ENCODE measurements at regions not wholly inside any gene's neighbourhood (a gene's known extent, or its start where the extent isn't known, plus 50 kb on each side); places are given as distances from the start of the nearest gene placed in this dataset.
"Not testable (repeated sequence)": the region's sequence is repeated elsewhere in the genome, so short reads cannot be mapped to it uniquely, and the experiment has no call there.

DNA sequence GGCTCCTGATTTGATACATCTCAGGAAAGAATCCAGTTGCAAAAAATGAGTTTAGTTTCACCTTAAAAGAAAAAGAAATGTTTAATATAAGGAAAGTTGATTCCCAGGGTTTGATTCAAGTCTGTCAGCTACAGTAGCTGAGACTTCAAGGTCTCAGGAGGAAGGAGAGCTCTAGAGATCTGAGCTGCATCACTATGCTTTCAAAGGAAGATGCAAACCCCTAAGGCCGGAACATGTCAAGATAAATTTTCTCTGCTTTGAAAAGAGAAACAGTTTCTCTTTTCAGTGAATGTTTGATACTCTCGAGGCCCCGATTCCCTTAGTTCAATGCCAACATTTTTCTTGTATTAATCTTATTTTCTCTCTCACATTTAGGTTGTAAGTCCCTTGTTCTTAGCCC, 128.6 kb downstream of the RGPD3 start:
- no peak for DNase-seq (ENCODE audit: insufficient read length, low spot score)
- FAIRE-seq = no peak
- no peak for TF ChIP-seq POLR2A (IDR thresholded peaks at IDR 0.05; ENCODE audit: low read depth, low read length)

DNA sequence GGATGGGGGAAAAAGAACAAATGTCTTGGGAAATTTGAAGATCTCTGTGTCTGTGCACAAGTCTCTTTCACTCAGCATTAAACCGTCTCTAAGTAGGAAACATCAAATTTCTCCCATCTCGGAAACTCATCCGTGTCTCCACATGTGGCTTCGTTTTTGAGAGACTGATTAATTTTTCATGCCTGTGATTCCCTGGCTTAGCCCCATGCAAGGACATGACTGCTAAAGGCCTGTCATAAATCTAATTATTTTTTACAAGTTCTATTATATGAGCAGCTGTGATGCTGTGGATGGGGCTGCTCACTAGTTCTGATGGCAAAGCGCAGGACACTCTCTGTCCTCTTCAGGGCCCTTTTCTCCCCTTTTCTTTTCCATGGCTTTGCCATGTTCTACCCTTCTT, 129.1 kb downstream of the RGPD3 start:
- TF ChIP-seq POLR2A (IDR thresholded peaks at IDR 0.05; ENCODE audit: low read depth, low read length) = no peak
- DNase-seq (ENCODE audit: insufficient read length, low spot score) (no peak), FAIRE-seq (no peak)

DNA sequence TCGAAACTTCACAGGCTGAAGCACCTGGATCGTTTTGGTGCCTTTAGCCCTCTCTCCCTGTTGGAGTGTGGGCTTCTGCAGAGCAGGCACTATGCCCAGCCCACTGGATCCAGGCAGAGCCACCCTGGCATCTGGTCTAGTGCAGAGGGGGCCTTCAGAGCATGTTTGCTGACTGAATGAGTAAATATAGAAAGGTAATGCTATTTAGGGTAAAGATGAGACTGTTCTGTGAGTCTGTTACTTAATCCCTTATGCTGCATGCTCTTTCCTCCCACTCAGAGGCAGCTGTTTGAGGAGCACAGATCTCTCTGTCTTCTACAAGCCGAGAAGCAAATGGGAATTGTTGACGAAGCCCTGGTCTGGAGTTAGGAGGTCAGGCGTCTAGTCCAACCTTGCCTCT, 130.2 kb downstream of the RGPD3 start:
- no peak for TF ChIP-seq POLR2A (IDR thresholded peaks at IDR 0.05; ENCODE audit: low read depth, low read length)
- DNase-seq (ENCODE audit: insufficient read length, low spot score) (no peak), FAIRE-seq (no peak)

DNA sequence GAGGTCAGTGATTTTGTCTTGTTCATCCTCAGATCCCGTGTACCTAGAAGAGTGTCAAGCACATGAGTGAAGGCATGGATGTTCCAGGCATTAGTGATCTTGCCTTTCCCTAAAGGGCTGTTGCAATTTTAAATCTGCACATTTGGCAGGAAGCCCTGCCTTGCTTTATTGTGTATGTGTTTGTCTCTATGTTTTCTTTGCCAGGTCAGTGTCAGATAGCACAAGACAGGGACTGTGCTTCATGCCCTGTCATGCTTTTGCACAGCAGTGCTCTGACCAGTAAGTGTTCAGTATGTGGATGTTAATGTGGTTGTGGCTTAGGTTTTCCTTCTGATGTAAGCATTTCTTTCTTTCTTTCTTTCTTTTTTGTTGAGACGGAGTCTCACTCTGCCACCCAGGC, 131.5 kb downstream of the RGPD3 start:
- no peak for TF ChIP-seq POLR2A (IDR thresholded peaks at IDR 0.05; ENCODE audit: low read depth, low read length)
- no peak for FAIRE-seq
- no peak for DNase-seq (ENCODE audit: insufficient read length, low spot score)

GRCh38 chr2:106336108-106336507, 132.1 kb downstream of the RGPD3 start:
- FAIRE-seq (no peak), DNase-seq (ENCODE audit: insufficient read length, low spot score) (no peak)
- TF ChIP-seq POLR2A (IDR thresholded peaks at IDR 0.05; ENCODE audit: low read depth, low read length) = no peak

- DNase-seq (ENCODE audit: insufficient read length, low spot score) (no peak), FAIRE-seq (no peak)
- TF ChIP-seq POLR2A (IDR thresholded peaks at IDR 0.05; ENCODE audit: low read depth, low read length) = no peak
Measured at GRCh38 chr2:106334802-106335201, 133.4 kb downstream of the RGPD3 start.

DNA sequence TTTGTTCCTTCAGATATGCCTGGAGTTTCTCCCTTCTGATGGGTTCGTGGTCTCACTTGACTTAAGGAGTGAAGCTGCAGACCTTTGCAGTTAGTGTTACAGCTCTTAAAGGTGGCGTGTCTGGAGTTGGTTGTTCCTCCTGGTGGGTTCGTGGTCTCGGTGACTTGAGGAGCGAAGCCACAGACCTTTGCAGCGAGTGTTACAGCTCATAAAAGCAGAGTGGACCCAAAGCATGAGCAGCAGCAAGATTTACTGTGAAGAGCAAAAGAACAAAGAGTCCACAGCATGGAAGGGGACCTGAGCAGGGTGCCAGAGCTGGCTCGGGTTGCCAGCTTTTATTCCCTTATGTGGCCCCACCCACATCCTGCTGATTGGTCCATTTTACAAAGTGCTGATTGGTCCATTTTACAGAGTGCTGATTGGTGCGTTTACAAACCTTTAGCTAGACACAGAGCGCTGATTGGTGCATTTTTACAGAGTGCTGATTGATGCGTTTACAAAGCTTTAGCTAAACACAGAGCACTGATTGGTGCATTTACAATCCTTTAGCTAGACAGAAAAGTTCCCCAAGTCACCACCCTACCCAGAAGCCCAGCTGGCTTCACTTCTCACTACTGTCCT, 134.8 kb downstream of the RGPD3 start:
- not testable (repeated sequence) for DNase-seq (ENCODE audit: insufficient read length, low spot score); FAIRE-seq

DNA sequence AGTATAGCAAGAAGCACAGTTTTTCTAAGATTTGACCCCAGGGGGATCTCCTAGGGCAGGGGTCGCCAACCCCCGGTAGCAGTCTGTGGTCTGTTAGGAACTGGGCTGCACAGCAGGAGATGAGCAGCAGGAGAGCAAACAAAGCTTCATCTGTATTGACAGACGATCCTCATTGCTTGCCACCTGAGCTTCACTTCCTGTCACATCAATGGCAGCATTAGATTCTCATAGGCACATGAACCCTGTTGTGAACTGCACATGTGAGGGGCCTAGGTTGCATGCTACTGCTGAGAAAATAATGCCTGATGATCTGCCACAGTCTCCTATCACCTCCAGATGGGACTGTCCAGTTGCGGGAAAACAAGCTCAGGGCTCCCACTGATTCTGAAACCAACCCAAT, 136.2 kb downstream of the RGPD3 start:
- FAIRE-seq = no peak
- TF ChIP-seq POLR2A (IDR thresholded peaks at IDR 0.05; ENCODE audit: low read depth, low read length) = no peak
- no peak for DNase-seq (ENCODE audit: insufficient read length, low spot score)

DNA sequence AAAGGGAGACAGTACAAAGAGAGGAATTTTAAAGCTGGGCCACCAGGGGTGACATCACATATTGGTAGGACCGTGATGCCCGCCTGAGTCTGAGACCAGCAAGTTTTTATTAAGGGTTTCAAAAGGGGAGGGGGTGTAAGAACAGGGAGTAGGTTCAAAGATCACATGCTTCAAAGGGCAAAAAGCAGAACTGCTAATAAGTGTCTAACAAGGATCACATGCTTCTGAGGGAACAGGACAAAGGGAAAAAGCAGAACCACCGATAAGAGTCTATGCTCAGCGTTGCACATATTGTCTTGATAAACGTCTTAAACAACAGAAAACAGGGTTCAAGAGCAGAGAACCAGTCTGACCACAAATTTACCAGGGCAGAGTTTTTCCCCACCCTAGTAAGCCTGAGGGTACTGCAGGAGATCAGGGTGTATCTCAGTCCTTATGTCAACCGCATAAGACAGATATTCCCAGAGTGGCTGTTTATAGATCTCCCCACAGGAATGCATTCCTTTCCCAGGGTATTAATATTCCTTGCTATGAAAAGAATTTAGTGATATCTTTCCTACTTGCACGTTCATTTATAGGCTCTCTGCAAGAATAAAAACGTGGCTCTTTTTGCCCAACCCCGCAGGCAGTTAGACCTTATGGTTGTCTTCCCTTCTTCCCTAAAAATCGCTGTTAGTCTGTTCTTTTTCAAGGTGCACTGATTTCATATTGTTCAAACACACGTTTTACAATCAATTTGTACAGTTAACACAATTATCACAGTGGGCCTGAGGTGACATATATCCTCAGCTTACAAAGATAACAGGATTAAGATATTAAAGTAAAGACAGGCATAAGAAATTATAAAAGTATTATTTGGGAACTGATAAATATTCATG, 136.5 kb upstream of the UXS1 start:
- FAIRE-seq; DNase-seq (ENCODE audit: insufficient read length, low spot score): not testable (repeated sequence)

DNA sequence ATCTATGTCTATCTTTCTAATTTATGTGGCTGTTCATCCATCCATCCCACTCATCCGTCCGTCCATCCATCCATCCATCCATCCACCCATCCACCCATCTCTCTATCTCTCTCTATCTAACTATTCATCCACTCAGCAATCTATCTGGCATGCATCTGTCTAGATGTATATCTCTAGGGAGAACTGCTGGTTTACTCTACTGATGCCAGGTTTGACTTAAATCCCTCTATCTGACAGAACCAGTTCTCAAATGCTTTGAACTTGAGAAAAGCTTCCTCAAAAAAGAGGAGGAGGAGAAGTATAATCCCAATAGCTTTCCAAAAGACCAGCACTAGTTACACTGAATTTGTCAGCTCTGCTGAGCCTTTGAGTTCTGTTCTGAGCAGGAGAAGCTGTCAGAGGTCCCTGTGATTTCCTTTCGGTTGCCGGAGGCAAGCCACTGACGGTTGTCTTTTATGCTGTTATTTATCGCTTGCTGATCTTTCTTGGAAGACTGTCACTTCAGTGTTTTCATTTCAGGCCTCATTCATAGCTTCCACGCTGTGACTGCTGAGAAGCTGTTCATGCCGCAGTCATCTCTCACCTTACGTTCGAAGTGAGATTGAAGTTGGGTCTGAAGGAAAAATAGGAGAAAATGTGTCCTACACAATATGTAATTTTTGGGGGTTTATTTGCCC, 129.4 kb upstream of the UXS1 start:
- no peak for DNase-seq (ENCODE audit: insufficient read length, low spot score)
- FAIRE-seq = no peak
- no peak for TF ChIP-seq POLR2A (IDR thresholded peaks at IDR 0.05; ENCODE audit: low read depth, low read length)

GRCh38 chr2:106322281-106322680, 128.2 kb upstream of the UXS1 start:
- no peak for TF ChIP-seq POLR2A (IDR thresholded peaks at IDR 0.05; ENCODE audit: low read depth, low read length)
- no peak for DNase-seq (ENCODE audit: insufficient read length, low spot score)

GRCh38 chr2:106320439-106320838, 126.3 kb upstream of the UXS1 start:
- not testable (repeated sequence) for FAIRE-seq; DNase-seq (ENCODE audit: insufficient read length, low spot score)

More at GRCh38 chr2:106322281-106322680, 128.2 kb upstream of the UXS1 start:
- FAIRE-seq = no peak

- no peak for DNase-seq (ENCODE audit: insufficient read length, low spot score)
- no peak for FAIRE-seq
Measured at GRCh38 chr2:106316915-106317314, 122.8 kb upstream of the UXS1 start.

GRCh38 chr2:106314444-106314843, 120.3 kb upstream of the UXS1 start:
- no peak for FAIRE-seq
- no peak for DNase-seq (ENCODE audit: insufficient read length, low spot score)

More at GRCh38 chr2:106316915-106317314, 122.8 kb upstream of the UXS1 start:
- TF ChIP-seq POLR2A (IDR thresholded peaks at IDR 0.05; ENCODE audit: low read depth, low read length) = no peak

DNA sequence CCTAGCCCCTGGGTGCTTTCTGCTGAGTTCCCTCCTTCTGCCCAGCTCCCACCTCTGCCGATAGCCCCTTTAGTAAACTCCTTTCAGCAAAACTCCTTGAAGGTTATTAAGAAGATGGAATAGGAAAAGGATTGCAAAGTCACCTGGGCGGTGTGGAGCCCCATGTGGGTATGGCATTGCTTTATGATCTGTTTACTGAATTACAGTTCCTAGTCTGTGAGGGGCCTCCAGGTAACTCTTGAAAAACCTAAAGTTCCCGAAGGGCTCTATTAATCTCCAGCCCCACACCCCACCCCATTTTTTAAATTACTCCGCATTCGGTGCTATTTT, 116.9 kb upstream of the UXS1 start:
- no peak for DNase-seq (ENCODE audit: insufficient read length, low spot score)
- TF ChIP-seq POLR2A (IDR thresholded peaks at IDR 0.05; ENCODE audit: low read depth, low read length) = no peak
- FAIRE-seq = no peak

More at GRCh38 chr2:106314444-106314843, 120.3 kb upstream of the UXS1 start:
- TF ChIP-seq POLR2A (IDR thresholded peaks at IDR 0.05; ENCODE audit: low read depth, low read length) = no peak
